Neuronal stem cell (in vitro differentiated cells): ENCODE measurements at regions not wholly inside any gene's neighbourhood (a gene's known extent, or its start where the extent isn't known, plus 50 kb on each side); places are given as distances from the start of the nearest gene placed in this dataset.

Experiments used
- DNase-seq: peaks from one replicate; pipeline ENCODE4 v3.0.0-alpha.2; 2013; ENCODE audit warnings: low spot score
- H2AFZ ChIP-seq: one replicate; pipeline ENCODE4 v1.6.1; 2013; ENCODE audit warnings: mild to moderate bottlenecking, low read length, inconsistent platforms
- H2AK5ac ChIP-seq: 2 replicates; pipeline ENCODE4 v1.6.1; 2013; ENCODE audit warnings: low read depth, mild to moderate bottlenecking, inconsistent platforms, low read length, moderate library complexity, mixed read lengths
- H2BK120ac ChIP-seq: 2 replicates; pipeline ENCODE4 v1.6.1; 2013; ENCODE audit warnings: low read depth, mild to moderate bottlenecking, inconsistent platforms, low read length, moderate library complexity, mixed read lengths
- H2BK12ac ChIP-seq: one replicate; pipeline ENCODE4 v1.6.1; 2013; ENCODE audit warnings: low read length, inconsistent platforms
- H2BK15ac ChIP-seq: 2 replicates; pipeline ENCODE4 v1.6.1; 2013; ENCODE audit warnings: mild to moderate bottlenecking, low read length, inconsistent platforms, mixed read lengths
- H2BK5ac ChIP-seq: one replicate; pipeline ENCODE4 v1.6.1; 2013; ENCODE audit warnings: inconsistent platforms, mild to moderate bottlenecking, low read length, moderate library complexity
- H3K14ac ChIP-seq: one replicate; pipeline ENCODE4 v1.6.1; 2013; ENCODE audit warnings: low read length, inconsistent platforms
- H3K18ac ChIP-seq: 2 replicates; pipeline ENCODE4 v1.6.1; 2013; ENCODE audit warnings: low read length, inconsistent platforms
- H3K23ac ChIP-seq: 2 replicates; pipeline ENCODE4 v1.6.1; 2013; ENCODE audit warnings: low read depth, mild to moderate bottlenecking, mixed read lengths, low read length, inconsistent platforms; ENCODE audit not compliant: poor library complexity
- H3K27ac ChIP-seq: replicated peaks from 3 replicates; pipeline ENCODE4 v1.5.1; 2013; ENCODE audit warnings: low read length, inconsistent platforms
- H3K27me3 ChIP-seq, 3 experiments: 2 replicates each; pipeline ENCODE4 v1.6.1; 2013; ENCODE audit warnings: low read length in 3 of 3, mild to moderate bottlenecking in 2 of 3, inconsistent platforms in 1 of 3, low read depth in 1 of 3, mixed read lengths in 1 of 3, moderate library complexity in 1 of 3; ENCODE audit not compliant: control insufficient read depth in 3 of 3, insufficient read depth in 3 of 3
- H3K36me3 ChIP-seq, 2 donors: replicated peaks in 1 of 2; 2 replicates each; pipeline ENCODE4 v1.6.1; 2013; ENCODE audit warnings: low read length in 2 of 2; ENCODE audit not compliant: control insufficient read depth in 2 of 2, insufficient read depth in 2 of 2
- H3K4ac ChIP-seq: 2 replicates; pipeline ENCODE4 v1.6.1; 2013; ENCODE audit warnings: inconsistent platforms, mild to moderate bottlenecking, low read length, moderate library complexity
- H3K4me1 ChIP-seq, 2 donors: 1 replicate in 1 of 2; 2 replicates in 1 of 2; pipeline ENCODE4 v1.6.1; 2013; ENCODE audit warnings: low read length in 2 of 2, low read depth in 1 of 2; ENCODE audit not compliant: control insufficient read depth in 2 of 2, insufficient read depth in 1 of 2
- H3K4me2 ChIP-seq: one replicate; pipeline ENCODE4 v1.6.1; 2013; ENCODE audit warnings: mild to moderate bottlenecking, low read length, inconsistent platforms; ENCODE audit not compliant: insufficient read depth, poor library complexity, severe bottlenecking
- H3K4me3 ChIP-seq, 2 donors: 2 replicates each; pipeline ENCODE4 v1.5.1; 2013; ENCODE audit warnings: low read length in 2 of 2, mild to moderate bottlenecking in 2 of 2, inconsistent platforms in 1 of 2, moderate library complexity in 1 of 2
- H3K79me1 ChIP-seq: one replicate; pipeline ENCODE4 v1.6.1; 2013; ENCODE audit warnings: low read depth, mild to moderate bottlenecking, inconsistent platforms, low read length, moderate library complexity
- H3K9ac ChIP-seq: one replicate; pipeline ENCODE4 v1.6.1; 2013; ENCODE audit warnings: mild to moderate bottlenecking, low read depth, low read length, inconsistent platforms; ENCODE audit not compliant: poor library complexity
- H3K9me3 ChIP-seq, 2 donors: replicated peaks in 1 of 2; 2 replicates each; pipeline versions ENCODE3 to v1.6.1; 2013; ENCODE audit warnings: low read length in 2 of 2, mild to moderate bottlenecking in 2 of 2, inconsistent platforms in 1 of 2, low read depth in 1 of 2, mixed read lengths in 1 of 2, moderate library complexity in 1 of 2; ENCODE audit not compliant: control insufficient read depth in 2 of 2, insufficient read depth in 1 of 2
- H4K8ac ChIP-seq: one replicate; pipeline ENCODE4 v1.6.1; 2013; ENCODE audit warnings: low read depth, mild to moderate bottlenecking, inconsistent platforms, low read length, moderate library complexity
- H4K91ac ChIP-seq: one replicate; pipeline ENCODE4 v1.6.1; 2013; ENCODE audit warnings: low read length, low read depth, mild to moderate bottlenecking, inconsistent platforms; ENCODE audit not compliant: poor library complexity
- WGBS, 2 donors: extraction: QIAGEN DNeasy Blood & Tissue Kit; methylation state at CpG; one replicate each; pipeline ENCODE4 v1.1.7; 2013; ENCODE audit warnings: missing lambda C conversion rate in 2 of 2, mixed read lengths in 1 of 2; ENCODE audit not compliant: insufficient read length in 2 of 2, insufficient replicate concordance in 1 of 2; ENCODE audit errors: extremely low coverage in 2 of 2; 5-methylcytosine and 5-hydroxymethylcytosine counted together

DNA sequence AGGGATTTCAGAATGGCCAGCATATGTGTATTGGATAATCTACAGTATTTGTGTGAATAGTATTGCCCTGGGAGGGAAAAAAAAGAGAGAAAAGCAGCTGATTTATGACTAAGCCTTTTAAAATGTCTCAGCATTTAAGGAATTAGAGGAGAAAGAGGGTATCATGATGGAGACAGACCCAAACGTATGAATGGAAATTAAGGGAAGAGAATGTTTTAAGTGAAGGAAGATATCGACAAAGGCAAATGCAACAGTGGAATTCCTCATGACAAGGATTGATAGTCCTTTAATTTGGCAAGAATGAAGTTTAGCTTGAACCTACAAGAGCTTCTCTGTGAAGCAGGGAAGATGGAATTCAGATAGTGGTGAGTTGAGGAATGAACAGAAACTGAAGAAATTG lies 367.3 kb upstream of the POU3F2 start:
- H4K91ac ChIP-seq, result no peak overlapping the region

GRCh38 chr6:98467902-98468301 lies 366.5 kb upstream of the POU3F2 start:
- Histone ChIP-seq H3K79me1 (no peaks in the 10 kb centered on the region), H2BK15ac (no peak overlapping the region), H3K9ac (no peak overlapping the region), H2BK120ac (no peak overlapping the region), H3K23ac (no peak overlapping the region), H2BK12ac (no peak overlapping the region), H3K4ac (no peak overlapping the region), H3K27me3 (no peaks in the 10 kb centered on the region), H3K36me3 (no peaks in the 10 kb centered on the region), H3K14ac (no peak overlapping the region), H2BK5ac (no peak overlapping the region), H3K18ac (no peak overlapping the region), H3K9me3 (peaks cover 4 to 15% of the 10 kb centered on the region in 2 donors), H3K4me2 (no peak overlapping the region), H4K8ac (no peak overlapping the region), H2AK5ac (no peak overlapping the region), H3K4me3 (no peak overlapping the region), H4K91ac (no peak overlapping the region), H3K4me1 (peaks cover 0 to 2% of the 10 kb centered on the region in 2 donors), H2AFZ (no peak overlapping the region), H3K27ac (no peak overlapping the region)
- no peak for DNase-seq
- WGBS, 2 donors, result 100% methylated on average over 1 of the region's 3 CpGs; no CpG with 5 or more reads in 1 of the 2 donors

More for the DNA sequence above, 367.3 kb upstream of the POU3F2 start:
- no peak overlapping the region for H2AK5ac ChIP-seq
- H4K8ac ChIP-seq, result no peak overlapping the region
- no peak overlapping the region for H3K14ac ChIP-seq
- H3K36me3 ChIP-seq, result no peaks in the 10 kb centered on the region
- no peak overlapping the region for H3K9ac ChIP-seq
- H3K23ac ChIP-seq, result no peak overlapping the region
- H3K27ac ChIP-seq, result no peak overlapping the region
- no peak overlapping the region for H2AFZ ChIP-seq
- peaks cover 4 to 10% of the 10 kb centered on the region in 2 donors for H3K9me3 ChIP-seq
- no peak overlapping the region for H3K4me3 ChIP-seq
- H2BK120ac ChIP-seq, result no peak overlapping the region
- WGBS, 2 donors, result 100% methylated on average over 1 of the region's 2 CpGs; no CpG with 5 or more reads in 1 of the 2 donors
- H2BK5ac ChIP-seq, result no peak overlapping the region
- no peak overlapping the region for H2BK15ac ChIP-seq
- no peak overlapping the region for H3K4ac ChIP-seq
- peaks cover 0 to 2% of the 10 kb centered on the region in 2 donors for H3K4me1 ChIP-seq
- H2BK12ac ChIP-seq, result no peak overlapping the region
- no peak for DNase-seq
- no peaks in the 10 kb centered on the region for H3K27me3 ChIP-seq
- no peak overlapping the region for H3K18ac ChIP-seq
- H3K79me1 ChIP-seq, result no peaks in the 10 kb centered on the region
- H3K4me2 ChIP-seq, result no peak overlapping the region

DNA sequence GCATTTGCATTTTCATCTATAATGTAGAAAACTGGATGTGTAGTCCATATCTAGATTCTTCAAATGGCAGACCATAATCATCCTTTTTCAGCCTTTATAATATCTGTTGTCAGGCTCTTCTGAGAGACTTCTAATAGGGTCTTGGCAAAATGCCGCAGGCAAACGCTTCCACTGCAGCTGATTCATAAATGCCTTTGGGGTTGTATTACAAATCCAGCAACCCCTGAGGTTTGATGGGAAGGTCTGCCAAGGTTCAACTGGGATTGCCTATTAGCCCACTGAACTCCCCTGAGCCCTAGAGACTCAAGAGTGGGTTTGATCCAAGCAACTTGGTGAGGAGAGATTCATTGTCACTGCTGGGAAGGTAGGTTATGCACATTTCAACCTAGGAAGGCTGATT lies 365.2 kb upstream of the POU3F2 start:
- Histone ChIP-seq H3K4me1 (peaks cover 0 to 2% of the 10 kb centered on the region in 2 donors), H3K18ac (no peak overlapping the region), H2BK15ac (no peak overlapping the region)

GRCh38 chr6:98470821-98471220 lies 363.6 kb upstream of the POU3F2 start:
- Histone ChIP-seq H3K18ac (no peak overlapping the region), H2AK5ac (no peak overlapping the region)

More for the DNA sequence above, 365.2 kb upstream of the POU3F2 start:
- no peak overlapping the region for H3K23ac ChIP-seq
- no peaks in the 10 kb centered on the region for H3K36me3 ChIP-seq
- H2AFZ ChIP-seq, result no peak overlapping the region
- no peak overlapping the region for H2AK5ac ChIP-seq
- H4K8ac ChIP-seq, result no peak overlapping the region
- no peak overlapping the region for H2BK12ac ChIP-seq
- no peak overlapping the region for H3K4me2 ChIP-seq
- no peak overlapping the region for H3K27ac ChIP-seq
- no peaks in the 10 kb centered on the region for H3K27me3 ChIP-seq
- no peak overlapping the region for H2BK120ac ChIP-seq
- H3K79me1 ChIP-seq, result no peaks in the 10 kb centered on the region
- no peak for DNase-seq
- WGBS, 2 donors, result no CpG with 5 or more reads among the region's 2 CpGs
- H3K4me3 ChIP-seq, result no peak overlapping the region
- H4K91ac ChIP-seq, result no peak overlapping the region
- no peak overlapping the region for H3K14ac ChIP-seq
- no peak overlapping the region for H3K9ac ChIP-seq
- no peak overlapping the region for H2BK5ac ChIP-seq
- no peak overlapping the region for H3K4ac ChIP-seq
- peaks cover 4 to 15% of the 10 kb centered on the region in 2 donors for H3K9me3 ChIP-seq

More at GRCh38 chr6:98470821-98471220, 363.6 kb upstream of the POU3F2 start:
- Histone ChIP-seq H4K91ac (no peak overlapping the region), H3K27me3 (no peaks in the 10 kb centered on the region), H3K4me3 (no peak overlapping the region), H2BK15ac (no peak overlapping the region), H4K8ac (no peak overlapping the region), H3K4ac (no peak overlapping the region), H2BK12ac (no peak overlapping the region), H3K14ac (no peak overlapping the region), H2BK5ac (no peak overlapping the region), H2AFZ (no peak overlapping the region), H3K9me3 (peaks cover 4 to 15% of the 10 kb centered on the region in 2 donors), H3K79me1 (no peaks in the 10 kb centered on the region), H3K27ac (no peak overlapping the region), H3K36me3 (no peaks in the 10 kb centered on the region), H3K4me2 (no peak overlapping the region), H2BK120ac (no peak overlapping the region), H3K23ac (no peak overlapping the region), H3K9ac (no peak overlapping the region), H3K4me1 (no peaks in the 10 kb centered on the region)
- DNase-seq, result no peak
- no CpG with 5 or more reads among the region's 1 CpG for WGBS, 2 donors
